ENCODE measurements at regions not wholly inside any gene's neighbourhood (a gene's known extent, or its start where the extent isn't known, plus 50 kb on each side); places are given as distances from the start of the nearest gene placed in this dataset.

GRCh38 chr6:122198922-122199321 lies 200.5 kb upstream of the HSF2 start:
- DNase-seq = no peak
- Histone ChIP-seq H3K4me1 (no peaks in the 10 kb centered on the region), H3K27me3 (no peaks in the 10 kb centered on the region), H3K4me3 (ENCODE audit: low read depth, low read length) (no peak overlapping the region), H3K9me3 (no peaks in the 10 kb centered on the region), H3K36me3 (no peaks in the 10 kb centered on the region)
- TF ChIP-seq CTCF (IDR thresholded peaks at IDR 0.05; ENCODE audit: low read depth, low read length) = no peak

- Histone ChIP-seq H3K4me1 (no peaks in the 10 kb centered on the region), H3K4me3 (ENCODE audit: low read depth, low read length) (no peak overlapping the region), H3K36me3 (no peaks in the 10 kb centered on the region), H3K9me3 (no peaks in the 10 kb centered on the region), H3K27me3 (no peaks in the 10 kb centered on the region)
- DNase-seq = no peak
- no peak for TF ChIP-seq CTCF (IDR thresholded peaks at IDR 0.05; ENCODE audit: low read depth, low read length)
These were observed 199.0 kb upstream of the HSF2 start for GRCh38 chr6:122200440-122200839.

- H3K9me3 ChIP-seq = no peaks in the 10 kb centered on the region
- H3K27me3 ChIP-seq = no peaks in the 10 kb centered on the region
- H3K4me1 ChIP-seq = no peaks in the 10 kb centered on the region
- TF ChIP-seq CTCF (IDR thresholded peaks at IDR 0.05; ENCODE audit: low read depth, low read length) = no peak
- DNase-seq = no peak
- no peak overlapping the region for H3K4me3 ChIP-seq (ENCODE audit: low read depth, low read length)
- no peaks in the 10 kb centered on the region for H3K36me3 ChIP-seq
These were observed 196.8 kb upstream of the HSF2 start for GRCh38 chr6:122202576-122203137.

- TF ChIP-seq CTCF (IDR thresholded peaks at IDR 0.05; ENCODE audit: low read depth, low read length) = no peak
- H3K4me3 ChIP-seq (ENCODE audit: low read depth, low read length) = no peak overlapping the region
- DNase-seq = no peak
- no peaks in the 10 kb centered on the region for H3K27me3 ChIP-seq
- H3K9me3 ChIP-seq = no peaks in the 10 kb centered on the region
- no peaks in the 10 kb centered on the region for H3K4me1 ChIP-seq
- no peaks in the 10 kb centered on the region for H3K36me3 ChIP-seq
These were observed 192.4 kb upstream of the HSF2 start for GRCh38 chr6:122207061-122207460.

- TF ChIP-seq CTCF (IDR thresholded peaks at IDR 0.05; ENCODE audit: low read depth, low read length) = no peak
- no peak overlapping the region for H3K4me3 ChIP-seq (ENCODE audit: low read depth, low read length)
- H3K9me3 ChIP-seq = no peaks in the 10 kb centered on the region
- no peaks in the 10 kb centered on the region for H3K4me1 ChIP-seq
- DNase-seq = no peak
- H3K27me3 ChIP-seq = no peaks in the 10 kb centered on the region
- H3K36me3 ChIP-seq = no peaks in the 10 kb centered on the region
These were observed 191.7 kb upstream of the HSF2 start for GRCh38 chr6:122207794-122208193.

GRCh38 chr6:122214605-122215318 lies 184.7 kb upstream of the HSF2 start:
- no peak for TF ChIP-seq CTCF (IDR thresholded peaks at IDR 0.05; ENCODE audit: low read depth, low read length)
- Histone ChIP-seq H3K27me3 (no peaks in the 10 kb centered on the region), H3K9me3 (no peaks in the 10 kb centered on the region), H3K4me3 (ENCODE audit: low read depth, low read length) (no peak overlapping the region), H3K36me3 (no peaks in the 10 kb centered on the region), H3K4me1 (no peaks in the 10 kb centered on the region)
- no peak for DNase-seq

All from BE2C (cell line).